GM12878 (cell line): ENCODE measurements at regions not wholly inside any gene's neighbourhood (a gene's known extent, or its start where the extent isn't known, plus 50 kb on each side); places are given as distances from the start of the nearest gene placed in this dataset.

Source experiments
- ATAC-seq: fragments of 200-7000 bp; cut with Tn5 transposase; 3 replicates; pipeline ENCODE4 v1.9.1; 2020; ENCODE audit warnings: mild to moderate bottlenecking, moderate library complexity
- BruUV-seq: library from RNA; stranded (reverse); fragments of 400-500 nt; replicated peaks from 2 replicates; lab custom pipeline; 2021; lab: Mats Ljungman, UMichigan
- CTCF ChIA-PET: fragments of 300-600 bp; sonication (Branson Sonifier 250); formaldehyde crosslinking; extraction: SDS; loops from one replicate; lab custom pipeline; 2021; ENCODE audit warnings: inconsistent platforms; lab: Yijun Ruan, JAX
- POLR2A ChIA-PET: fragments of 350-600 bp; formaldehyde crosslinking; extraction: SDS; loops from one replicate; lab custom pipeline; 2021; ENCODE audit warnings: inconsistent platforms; lab: Charles Lee
- RAD21 ChIA-PET: fragments of 300-600 bp; sonication (Branson Sonifier 250); formaldehyde crosslinking; loops from one replicate; lab custom pipeline; 2023; ENCODE audit warnings: antibody characterized with exemption; ENCODE audit not compliant: unreplicated experiment; lab: Charles Lee
- SMC1A ChIA-PET: fragments of 300-600 bp; sonication (Branson Sonifier 250); formaldehyde crosslinking; loops from one replicate; lab custom pipeline; 2023; ENCODE audit not compliant: unreplicated experiment, uncharacterized antibody; lab: Charles Lee
- DNase-seq: peaks from one replicate; pipeline ENCODE4 v3.0.0-alpha.2; 2011; ENCODE audit warnings: low read depth, low spot score
- FAIRE-seq: peaks from 3 replicates; lab custom pipeline; 2011; peaks lifted over from hg19 to GRCh38; lab: Jason Lieb, UNC
- H2AFZ ChIP-seq: 2 replicates; pipeline ENCODE4 v1.6.0; 2011; ENCODE audit warnings: low read depth, low read length, control low read depth; ENCODE audit not compliant: control insufficient read depth
- H3K27ac ChIP-seq: 2 replicates; pipeline ENCODE4 v1.5.1; 2011; ENCODE audit warnings: control low read depth; ENCODE audit not compliant: control insufficient read depth, insufficient read depth
- H3K27me3 ChIP-seq, 2 experiments: replicated peaks in 1 of 2; 2 replicates each; pipeline versions ENCODE4 v1.6.0 to v1.6.1; 2011; ENCODE audit warnings: low read length in 1 of 2; ENCODE audit not compliant: control insufficient read depth in 2 of 2, insufficient read depth in 2 of 2
- H3K36me3 ChIP-seq, 2 experiments: 2 replicates each; pipeline ENCODE4 v1.5.1; 2011; ENCODE audit warnings: low read length in 1 of 2; ENCODE audit not compliant: control insufficient read depth in 2 of 2, insufficient read depth in 2 of 2
- H3K4me1 ChIP-seq: 2 replicates; pipeline ENCODE4 v1.6.1; 2011; ENCODE audit warnings: mild to moderate bottlenecking, low read length, moderate library complexity, mixed read lengths; ENCODE audit not compliant: control insufficient read depth, insufficient read depth
- H3K4me2 ChIP-seq: 2 replicates; pipeline ENCODE4 v1.6.0; 2011; ENCODE audit warnings: control low read depth; ENCODE audit not compliant: control insufficient read depth, insufficient read depth
- H3K4me3 ChIP-seq: fragments of 200-600 bp; sonication (generic); 2 replicates; pipeline ENCODE4 v1.5.1; 2016
- H3K79me2 ChIP-seq: 2 replicates; pipeline ENCODE4 v1.6.0; 2011; ENCODE audit warnings: low read length; ENCODE audit not compliant: control insufficient read depth, insufficient read depth
- H3K9ac ChIP-seq: 2 replicates; pipeline ENCODE4 v1.8.0; 2011; ENCODE audit warnings: low read length, control low read depth, mixed read lengths; ENCODE audit not compliant: control insufficient read depth, insufficient read depth
- H3K9me3 ChIP-seq: replicated peaks from 3 replicates; pipeline ENCODE4 v1.5.1; 2011; ENCODE audit warnings: mild to moderate bottlenecking, low read length; ENCODE audit not compliant: control insufficient read depth, insufficient read depth
- H4K20me1 ChIP-seq: 2 replicates; pipeline ENCODE4 v1.6.0; 2011; ENCODE audit not compliant: control insufficient read depth, insufficient read depth
- ATF7 ChIP-seq: fragments of 450-650 bp; IDR thresholded peaks from 2 replicates; pipeline ENCODE4 v1.6.1; 2016; ENCODE audit warnings: low read depth, mild to moderate bottlenecking
- HCFC1 ChIP-seq: fragments of 150-350 bp; IDR thresholded peaks from 2 replicates; pipeline ENCODE4 v1.6.1; 2014; ENCODE audit warnings: low read length
- IKZF1 ChIP-seq: fragments of 450-650 bp; conservative IDR thresholded peaks from 2 replicates; pipeline ENCODE4 v1.6.1; 2017; ENCODE audit warnings: antibody characterized with exemption, mild to moderate bottlenecking
- JUNB ChIP-seq: IDR thresholded peaks from 2 replicates; pipeline ENCODE4 v1.6.1; 2016; ENCODE audit warnings: antibody characterized with exemption, mild to moderate bottlenecking
- NR2C2 ChIP-seq: IDR thresholded peaks from 2 replicates; pipeline ENCODE4 v1.6.1; 2011; ENCODE audit warnings: borderline replicate concordance, low read depth; ENCODE audit not compliant: control insufficient read depth, insufficient read length
- SMC3 ChIP-seq: IDR thresholded peaks from 2 replicates; pipeline ENCODE4 v1.6.1; 2011; ENCODE audit warnings: low read length, improper control_type of control experiment, borderline replicate concordance
- SREBF1 ChIP-seq: IDR thresholded peaks from 2 replicates; pipeline ENCODE4 v1.6.1; 2012; ENCODE audit warnings: mild to moderate bottlenecking, low read length
- ZZZ3 ChIP-seq: IDR thresholded peaks from 2 replicates; pipeline ENCODE4 v1.6.1; 2011; ENCODE audit warnings: low read depth; ENCODE audit not compliant: control insufficient read depth, insufficient read length
- WGBS: methylation state at CpG from one replicate; pipeline ENCODE4 v1.1.6; 2016; ENCODE audit warnings: low lambda C conversion rate; ENCODE audit not compliant: insufficient replicate concordance, insufficient coverage; ENCODE audit errors: missing lambda C conversion rate; 5-methylcytosine and 5-hydroxymethylcytosine counted together
- in situ Hi-C: fragments of 300-500 bp; cut with MboI; formaldehyde crosslinking; loops from 9 replicates; pipeline ENCODE4 v1.14.3; 2018; ENCODE audit warnings: mixed read lengths
- intact Hi-C: fragments of 100-400 bp; cut with micrococcal nuclease; formaldehyde crosslinking; loops from one replicate; pipeline ENCODE4 v1.14.2; 2022; ENCODE audit not compliant: unreplicated experiment

- DNase-seq (no peak), FAIRE-seq (no peak), ATAC-seq (no peak)
- no TSS peak for BruUV-seq
- SMC1A ChIA-PET: no interaction called here
- intact Hi-C loops: no loop called here
- POLR2A ChIA-PET: no interaction called here
- H2AFZ ChIP-seq: no peak overlapping the region
- no peak overlapping the region for H3K9ac ChIP-seq
- H3K4me1 ChIP-seq: no peaks in the 10 kb centered on the region
- no peak overlapping the region for H3K4me3 ChIP-seq
- 57% methylated on average over 1 of the region's 1 CpG for whole genome bisulfite sequencing
- H3K36me3 ChIP-seq: no peaks in the 10 kb centered on the region
- no peak overlapping the region for H3K27ac ChIP-seq
- H3K79me2 ChIP-seq: no peaks in the 10 kb centered on the region
- RAD21 ChIA-PET: no interaction called here
- no peaks in the 10 kb centered on the region for H4K20me1 ChIP-seq
- in situ Hi-C loops: no loop called here
- CTCF ChIA-PET: no interaction called here
- no peaks in the 10 kb centered on the region for H3K9me3 ChIP-seq
- no peaks in the 10 kb centered on the region for H3K27me3 ChIP-seq
- no peak overlapping the region for H3K4me2 ChIP-seq
- TF ChIP-seq SMC3 (no peak), SREBF1 (no peak), HCFC1 (no peak), ATF7 (no peak)
Observed at GRCh38 chr1:64388336-64388735, 81.6 kb upstream of the CACHD1 start.

- H3K27me3 ChIP-seq: no peaks in the 10 kb centered on the region
- no peaks in the 10 kb centered on the region for H3K79me2 ChIP-seq
- DNase-seq (no peak), FAIRE-seq (no peak), ATAC-seq (no peak)
- H3K4me2 ChIP-seq: no peak overlapping the region
- in situ Hi-C loops (no loop called here), intact Hi-C loops (no loop called here)
- H3K9ac ChIP-seq: no peak overlapping the region
- no peak overlapping the region for H2AFZ ChIP-seq
- no peaks in the 10 kb centered on the region for H3K4me1 ChIP-seq
- H3K27ac ChIP-seq: no peak overlapping the region
- SMC1A ChIA-PET: no interaction called here
- no peak for TF ChIP-seq JUNB
- no peak for TF ChIP-seq IKZF1
- no peak for TF ChIP-seq ZZZ3
- no peak for TF ChIP-seq NR2C2
- H3K4me3 ChIP-seq: no peak overlapping the region
- RAD21 ChIA-PET: no interaction called here
- no TSS peak for BruUV-seq
- H3K36me3 ChIP-seq: no peaks in the 10 kb centered on the region
- WGBS: 0% methylated on average over 2 of the region's 2 CpGs
- CTCF ChIA-PET: interaction anchor here (0.6 kb wide), 1 partner anchor 1907 kb away, joined by 3 read pairs; no protein-coding TSS in a partner anchor
- POLR2A ChIA-PET: no interaction called here
- no peaks in the 10 kb centered on the region for H4K20me1 ChIP-seq
- no peaks in the 10 kb centered on the region for H3K9me3 ChIP-seq
Observed at GRCh38 chr1:64392109-64392508, 77.8 kb upstream of the CACHD1 start.
